ENCODE measurements at regions not wholly inside any gene's neighbourhood (a gene's known extent, or its start where the extent isn't known, plus 50 kb on each side); places are given as distances from the start of the nearest gene placed in this dataset.

DNA sequence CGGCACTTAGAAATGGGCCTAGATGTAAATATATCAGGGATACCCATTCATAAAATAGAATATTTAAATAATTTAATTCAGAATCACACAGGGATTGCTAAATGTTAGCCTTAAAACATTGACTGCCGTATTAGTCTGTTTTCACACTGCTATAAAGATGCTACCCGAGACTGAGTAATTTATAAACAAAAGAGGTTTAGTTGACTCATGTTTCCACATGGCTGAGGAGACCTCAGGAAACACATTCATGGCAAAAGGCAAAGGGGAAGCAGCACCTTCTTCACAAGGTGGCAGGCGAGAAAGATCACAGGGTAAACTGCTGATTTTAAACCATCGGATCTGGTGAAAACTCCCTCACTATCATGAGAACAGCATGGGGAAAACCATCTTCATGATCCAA, 223.6 kb upstream of the GULP1 start:
- TF ChIP-seq, protein P1, sequence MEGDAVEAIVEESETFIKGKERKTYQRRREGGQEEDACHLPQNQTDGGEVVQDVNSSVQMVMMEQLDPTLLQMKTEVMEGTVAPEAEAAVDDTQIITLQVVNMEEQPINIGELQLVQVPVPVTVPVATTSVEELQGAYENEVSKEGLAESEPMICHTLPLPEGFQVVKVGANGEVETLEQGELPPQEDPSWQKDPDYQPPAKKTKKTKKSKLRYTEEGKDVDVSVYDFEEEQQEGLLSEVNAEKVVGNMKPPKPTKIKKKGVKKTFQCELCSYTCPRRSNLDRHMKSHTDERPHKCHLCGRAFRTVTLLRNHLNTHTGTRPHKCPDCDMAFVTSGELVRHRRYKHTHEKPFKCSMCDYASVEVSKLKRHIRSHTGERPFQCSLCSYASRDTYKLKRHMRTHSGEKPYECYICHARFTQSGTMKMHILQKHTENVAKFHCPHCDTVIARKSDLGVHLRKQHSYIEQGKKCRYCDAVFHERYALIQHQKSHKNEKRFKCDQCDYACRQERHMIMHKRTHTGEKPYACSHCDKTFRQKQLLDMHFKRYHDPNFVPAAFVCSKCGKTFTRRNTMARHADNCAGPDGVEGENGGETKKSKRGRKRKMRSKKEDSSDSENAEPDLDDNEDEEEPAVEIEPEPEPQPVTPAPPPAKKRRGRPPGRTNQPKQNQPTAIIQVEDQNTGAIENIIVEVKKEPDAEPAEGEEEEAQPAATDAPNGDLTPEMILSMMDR (conservative IDR thresholded peaks at IDR 0.05; ENCODE audit: low read length), result no peak
- no peak for TF ChIP-seq EZH2phosphoT487 (IDR thresholded peaks at IDR 0.05; ENCODE audit: borderline replicate concordance, low read depth, low read length)

Data from OCI-LY7 (cell line).